Neural cell (in vitro differentiated cells): ENCODE measurements at regions not wholly inside any gene's neighbourhood (a gene's known extent, or its start where the extent isn't known, plus 50 kb on each side); places are given as distances from the start of the nearest gene placed in this dataset.

Experiments used
- H2AFZ ChIP-seq: fragments of 200-600, 300-800 bp; sonication (generic), shearing (Covaris generic); 2 replicates; pipeline ENCODE4 v1.6.0; 2014; ENCODE audit warnings: low read depth, mild to moderate bottlenecking, antibody characterized with exemption, low read length, moderate library complexity
- H3F3A ChIP-seq: fragments of 200-600 bp; shearing (Covaris generic); 2 replicates; pipeline ENCODE4 v1.6.1; 2016; ENCODE audit warnings: mild to moderate bottlenecking, moderate library complexity, mixed read lengths, antibody characterized with exemption, low read length; ENCODE audit not compliant: insufficient read depth, poor library complexity, severe bottlenecking
- H3K27ac ChIP-seq: fragments of 200-600, 300-800 bp; sonication (generic), shearing (Covaris generic); 2 replicates; pipeline ENCODE4 v1.5.1; 2014; ENCODE audit warnings: mild to moderate bottlenecking, low read length, moderate library complexity
- H3K27me3 ChIP-seq: fragments of 300-800, 200-600 bp; sonication (generic), shearing (Covaris generic); 2 replicates; pipeline ENCODE4 v1.6.0; 2014; ENCODE audit warnings: mild to moderate bottlenecking, low read depth, low read length, moderate library complexity; ENCODE audit not compliant: insufficient read depth
- H3K36me3 ChIP-seq: fragments of 300-800, 200-600 bp; sonication (generic), shearing (Covaris generic); 2 replicates; pipeline ENCODE4 v1.5.1; 2014; ENCODE audit warnings: mild to moderate bottlenecking, antibody characterized with exemption, low read length, moderate library complexity; ENCODE audit not compliant: insufficient read depth
- H3K4me2 ChIP-seq: fragments of 300-800, 200-600 bp; sonication (generic), shearing (Covaris generic); 2 replicates; pipeline ENCODE4 v1.6.0; 2014; ENCODE audit warnings: mild to moderate bottlenecking, low read length
- H3K4me3 ChIP-seq: fragments of 300-800, 200-600 bp; sonication (generic), shearing (Covaris generic); 2 replicates; pipeline ENCODE4 v1.5.1; 2014; ENCODE audit warnings: mild to moderate bottlenecking, low read length, moderate library complexity
- H3K79me2 ChIP-seq: fragments of 200-600 bp; shearing (Covaris generic); replicated peaks from 2 replicates; pipeline ENCODE4 v1.6.0; 2014; ENCODE audit warnings: mild to moderate bottlenecking, low read length, moderate library complexity; ENCODE audit not compliant: insufficient read depth
- H3K9ac ChIP-seq: fragments of 300-800, 200-600 bp; sonication (generic), shearing (Covaris generic); 2 replicates; pipeline ENCODE4 v1.6.1; 2016; ENCODE audit warnings: mild to moderate bottlenecking, low read length, mixed read lengths
- H3K9me2 ChIP-seq: fragments of 200-600 bp; shearing (Covaris generic); 2 replicates; pipeline ENCODE4 v1.6.1; 2016; ENCODE audit warnings: mild to moderate bottlenecking, low read length, mixed read lengths; ENCODE audit not compliant: insufficient read depth
- H3K9me3 ChIP-seq: fragments of 200-600, 300-800 bp; sonication (generic), shearing (Covaris generic); 2 replicates; pipeline ENCODE4 v1.6.1; 2016; ENCODE audit warnings: mild to moderate bottlenecking, mixed run types, low read length, moderate library complexity, mixed read lengths
- H4K20me1 ChIP-seq: fragments of 200-600 bp; shearing (Covaris generic); 2 replicates; pipeline ENCODE4 v1.6.1; 2016; ENCODE audit warnings: mild to moderate bottlenecking, mixed run types; ENCODE audit not compliant: insufficient read depth
- EP300 ChIP-seq: fragments of 450-650 bp; conservative IDR thresholded peaks from 2 replicates; pipeline ENCODE4 v1.6.1; 2014; ENCODE audit warnings: antibody characterized with exemption, mild to moderate bottlenecking, moderate library complexity; ENCODE audit not compliant: poor library complexity, severe bottlenecking
- EZH2 ChIP-seq: fragments of 200-600, 300-800 bp; shearing (Covaris generic), sonication (generic); IDR thresholded peaks from 2 replicates; pipeline ENCODE4 v1.6.1; 2014; ENCODE audit warnings: antibody characterized with exemption, low read length, borderline replicate concordance, mild to moderate bottlenecking; ENCODE audit not compliant: insufficient read depth, poor library complexity, severe bottlenecking
- MXI1 ChIP-seq: fragments of 450-650 bp; conservative IDR thresholded peaks from 2 replicates; pipeline ENCODE4 v1.6.1; 2014; ENCODE audit warnings: antibody characterized with exemption, mild to moderate bottlenecking; ENCODE audit not compliant: poor library complexity, severe bottlenecking
- POLR2AphosphoS5 ChIP-seq: IDR thresholded peaks from 2 replicates; pipeline ENCODE4 v1.6.1; 2012
- RAD21 ChIP-seq: fragments of 450-650 bp; conservative IDR thresholded peaks from 2 replicates; pipeline ENCODE4 v1.6.1; 2014; ENCODE audit warnings: antibody characterized with exemption, mild to moderate bottlenecking, moderate library complexity
- SMC3 ChIP-seq: fragments of 450-650 bp; conservative IDR thresholded peaks from 2 replicates; pipeline ENCODE4 v1.6.1; 2014; ENCODE audit warnings: antibody characterized with exemption, mild to moderate bottlenecking, moderate library complexity; ENCODE audit not compliant: poor library complexity
- TAF1 ChIP-seq: IDR thresholded peaks from 2 replicates; pipeline ENCODE4 v1.6.1; 2012; ENCODE audit warnings: low read depth
- TF ChIP-seq, protein P1 (sequence below): IDR thresholded peaks from 2 replicates; pipeline ENCODE4 v1.6.1; 2012; ENCODE audit warnings: borderline replicate concordance
- TF ChIP-seq, protein P2 (sequence below): fragments of 450-650 bp; IDR thresholded peaks from 2 replicates; pipeline ENCODE4 v1.5.1; 2014; ENCODE audit warnings: antibody characterized with exemption, mild to moderate bottlenecking, moderate library complexity; ENCODE audit not compliant: poor library complexity, severe bottlenecking

DNA sequence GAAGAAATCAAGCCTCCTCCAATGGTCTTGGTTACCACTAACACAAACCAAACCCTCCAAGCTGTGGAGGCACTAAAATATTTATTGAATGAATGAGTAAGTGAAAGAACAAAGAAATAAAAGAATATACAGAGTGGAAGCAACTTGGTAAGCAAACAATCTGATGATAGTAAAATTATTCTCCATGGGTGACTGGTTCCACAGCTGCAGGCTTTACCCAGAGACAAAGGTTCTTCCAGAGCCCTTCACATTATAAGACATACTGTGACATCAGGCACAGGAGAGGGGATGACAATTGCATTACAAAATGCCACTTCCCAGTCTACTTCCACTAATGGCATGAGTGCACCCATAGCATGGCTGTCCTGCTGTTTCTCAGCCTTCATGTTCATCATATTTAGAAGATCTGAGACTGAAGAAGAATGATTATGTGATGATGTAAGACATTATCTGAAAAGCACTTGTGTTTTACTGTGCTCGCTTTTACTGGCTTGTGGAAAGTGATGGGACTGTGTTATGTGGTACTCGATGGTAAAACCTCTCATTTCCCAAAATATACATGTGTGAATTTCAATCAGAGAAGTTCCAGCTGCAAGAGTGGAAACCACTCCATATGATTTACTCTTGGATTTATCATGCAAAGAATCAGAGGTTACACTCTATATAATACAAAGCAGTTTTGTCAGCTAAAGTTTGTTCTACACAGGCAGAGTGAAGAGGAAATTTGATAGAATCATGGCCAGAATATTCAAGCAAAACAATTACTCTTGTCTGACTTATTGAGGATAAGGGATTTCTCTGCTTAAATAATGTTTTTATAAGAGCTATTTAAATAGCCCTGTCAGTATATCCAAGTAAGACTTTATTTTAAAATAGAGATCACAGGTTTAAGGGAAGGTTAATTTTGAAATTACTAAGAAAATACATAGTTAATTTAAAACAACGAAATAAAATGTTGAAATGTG is 220.2 kb upstream of the NBEA start:
- no peaks in the 10 kb centered on the region for H3K79me2 ChIP-seq
- H3K27ac ChIP-seq = peak overlapping the region; percentile 28
- H3K27me3 ChIP-seq = no peaks in the 10 kb centered on the region
- no peaks in the 10 kb centered on the region for H4K20me1 ChIP-seq
- H3K9ac ChIP-seq = no peak overlapping the region
- no peak overlapping the region for H3K4me3 ChIP-seq
- no peaks in the 10 kb centered on the region for H3K9me2 ChIP-seq
- no peak overlapping the region for H2AFZ ChIP-seq
- no peaks in the 10 kb centered on the region for H3K9me3 ChIP-seq
- no peaks in the 10 kb centered on the region for H3K36me3 ChIP-seq
- H3F3A ChIP-seq = no peaks in the 10 kb centered on the region
- peak; percentile 67 for TF ChIP-seq EP300
- no peak for TF ChIP-seq EZH2
- TF ChIP-seq POLR2AphosphoS5 = peak; percentile 61
- TF ChIP-seq TAF1 = no peak
- H3K4me2 ChIP-seq = no peak overlapping the region

- no peaks in the 10 kb centered on the region for H3K27me3 ChIP-seq
- H3K9ac ChIP-seq = no peak overlapping the region
- no peaks in the 10 kb centered on the region for H3K36me3 ChIP-seq
- no peak overlapping the region for H2AFZ ChIP-seq
- H4K20me1 ChIP-seq = no peaks in the 10 kb centered on the region
- no peak overlapping the region for H3K4me2 ChIP-seq
- H3K4me3 ChIP-seq = no peak overlapping the region
- no peaks in the 10 kb centered on the region for H3K79me2 ChIP-seq
- no peak overlapping the region for H3K27ac ChIP-seq
- no peaks in the 10 kb centered on the region for H3K9me3 ChIP-seq
- TF ChIP-seq MXI1 (no peak), TAF1 (no peak), POLR2AphosphoS5 (no peak), EZH2 (no peak), SMC3 (no peak), EP300 (no peak), RAD21 (no peak)
- TF ChIP-seq, protein P1, sequence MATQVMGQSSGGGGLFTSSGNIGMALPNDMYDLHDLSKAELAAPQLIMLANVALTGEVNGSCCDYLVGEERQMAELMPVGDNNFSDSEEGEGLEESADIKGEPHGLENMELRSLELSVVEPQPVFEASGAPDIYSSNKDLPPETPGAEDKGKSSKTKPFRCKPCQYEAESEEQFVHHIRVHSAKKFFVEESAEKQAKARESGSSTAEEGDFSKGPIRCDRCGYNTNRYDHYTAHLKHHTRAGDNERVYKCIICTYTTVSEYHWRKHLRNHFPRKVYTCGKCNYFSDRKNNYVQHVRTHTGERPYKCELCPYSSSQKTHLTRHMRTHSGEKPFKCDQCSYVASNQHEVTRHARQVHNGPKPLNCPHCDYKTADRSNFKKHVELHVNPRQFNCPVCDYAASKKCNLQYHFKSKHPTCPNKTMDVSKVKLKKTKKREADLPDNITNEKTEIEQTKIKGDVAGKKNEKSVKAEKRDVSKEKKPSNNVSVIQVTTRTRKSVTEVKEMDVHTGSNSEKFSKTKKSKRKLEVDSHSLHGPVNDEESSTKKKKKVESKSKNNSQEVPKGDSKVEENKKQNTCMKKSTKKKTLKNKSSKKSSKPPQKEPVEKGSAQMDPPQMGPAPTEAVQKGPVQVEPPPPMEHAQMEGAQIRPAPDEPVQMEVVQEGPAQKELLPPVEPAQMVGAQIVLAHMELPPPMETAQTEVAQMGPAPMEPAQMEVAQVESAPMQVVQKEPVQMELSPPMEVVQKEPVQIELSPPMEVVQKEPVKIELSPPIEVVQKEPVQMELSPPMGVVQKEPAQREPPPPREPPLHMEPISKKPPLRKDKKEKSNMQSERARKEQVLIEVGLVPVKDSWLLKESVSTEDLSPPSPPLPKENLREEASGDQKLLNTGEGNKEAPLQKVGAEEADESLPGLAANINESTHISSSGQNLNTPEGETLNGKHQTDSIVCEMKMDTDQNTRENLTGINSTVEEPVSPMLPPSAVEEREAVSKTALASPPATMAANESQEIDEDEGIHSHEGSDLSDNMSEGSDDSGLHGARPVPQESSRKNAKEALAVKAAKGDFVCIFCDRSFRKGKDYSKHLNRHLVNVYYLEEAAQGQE = no peak
- TF ChIP-seq, protein P2, sequence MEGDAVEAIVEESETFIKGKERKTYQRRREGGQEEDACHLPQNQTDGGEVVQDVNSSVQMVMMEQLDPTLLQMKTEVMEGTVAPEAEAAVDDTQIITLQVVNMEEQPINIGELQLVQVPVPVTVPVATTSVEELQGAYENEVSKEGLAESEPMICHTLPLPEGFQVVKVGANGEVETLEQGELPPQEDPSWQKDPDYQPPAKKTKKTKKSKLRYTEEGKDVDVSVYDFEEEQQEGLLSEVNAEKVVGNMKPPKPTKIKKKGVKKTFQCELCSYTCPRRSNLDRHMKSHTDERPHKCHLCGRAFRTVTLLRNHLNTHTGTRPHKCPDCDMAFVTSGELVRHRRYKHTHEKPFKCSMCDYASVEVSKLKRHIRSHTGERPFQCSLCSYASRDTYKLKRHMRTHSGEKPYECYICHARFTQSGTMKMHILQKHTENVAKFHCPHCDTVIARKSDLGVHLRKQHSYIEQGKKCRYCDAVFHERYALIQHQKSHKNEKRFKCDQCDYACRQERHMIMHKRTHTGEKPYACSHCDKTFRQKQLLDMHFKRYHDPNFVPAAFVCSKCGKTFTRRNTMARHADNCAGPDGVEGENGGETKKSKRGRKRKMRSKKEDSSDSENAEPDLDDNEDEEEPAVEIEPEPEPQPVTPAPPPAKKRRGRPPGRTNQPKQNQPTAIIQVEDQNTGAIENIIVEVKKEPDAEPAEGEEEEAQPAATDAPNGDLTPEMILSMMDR = no peak
- no peaks in the 10 kb centered on the region for H3K9me2 ChIP-seq
- H3F3A ChIP-seq = no peaks in the 10 kb centered on the region
Observed at GRCh38 chr13:34722922-34723321, 219.1 kb upstream of the NBEA start.
